Choroid plexus epithelial cell (primary cell): ENCODE measurements at regions not wholly inside any gene's neighbourhood (a gene's known extent, or its start where the extent isn't known, plus 50 kb on each side); places are given as distances from the start of the nearest gene placed in this dataset.
A peak's percentile ranks its signal among the peaks of the same experiment; 100 is the strongest.

Experiments
- DNase-seq: peaks from one replicate; pipeline ENCODE4 v3.0.0-alpha.2; 2010; ENCODE audit warnings: low read depth
- H3K4me3 ChIP-seq: 2 replicates; pipeline ENCODE4 v1.5.1; 2011; ENCODE audit warnings: low read depth, mild to moderate bottlenecking, control low read depth, low read length, moderate library complexity
- TF ChIP-seq, protein P1 (sequence below): conservative IDR thresholded peaks from 2 replicates; pipeline ENCODE4 v1.5.1; 2011; ENCODE audit warnings: low read depth, mild to moderate bottlenecking, control low read depth, inconsistent platforms, low read length, moderate library complexity

DNA sequence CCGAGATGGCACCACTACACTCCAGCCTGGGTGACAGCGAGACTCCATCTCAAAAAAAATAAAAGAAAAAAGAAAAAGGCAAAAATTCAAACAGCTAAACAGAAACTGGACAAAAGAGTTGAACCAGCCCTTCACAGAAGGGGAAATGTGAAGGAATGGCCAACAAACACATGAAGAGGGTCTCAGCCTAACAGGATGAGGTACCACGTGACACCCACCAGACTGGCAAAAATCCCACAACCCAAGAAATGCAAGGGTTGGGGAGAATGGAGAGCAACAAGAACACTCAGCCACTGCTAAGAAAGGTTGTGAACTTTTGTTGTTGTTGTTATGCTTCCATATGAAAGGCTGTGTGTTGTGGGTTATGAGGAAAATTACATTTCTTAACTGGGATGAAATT, 357.7 kb downstream of the PREX1 start:
- TF ChIP-seq, protein P1, sequence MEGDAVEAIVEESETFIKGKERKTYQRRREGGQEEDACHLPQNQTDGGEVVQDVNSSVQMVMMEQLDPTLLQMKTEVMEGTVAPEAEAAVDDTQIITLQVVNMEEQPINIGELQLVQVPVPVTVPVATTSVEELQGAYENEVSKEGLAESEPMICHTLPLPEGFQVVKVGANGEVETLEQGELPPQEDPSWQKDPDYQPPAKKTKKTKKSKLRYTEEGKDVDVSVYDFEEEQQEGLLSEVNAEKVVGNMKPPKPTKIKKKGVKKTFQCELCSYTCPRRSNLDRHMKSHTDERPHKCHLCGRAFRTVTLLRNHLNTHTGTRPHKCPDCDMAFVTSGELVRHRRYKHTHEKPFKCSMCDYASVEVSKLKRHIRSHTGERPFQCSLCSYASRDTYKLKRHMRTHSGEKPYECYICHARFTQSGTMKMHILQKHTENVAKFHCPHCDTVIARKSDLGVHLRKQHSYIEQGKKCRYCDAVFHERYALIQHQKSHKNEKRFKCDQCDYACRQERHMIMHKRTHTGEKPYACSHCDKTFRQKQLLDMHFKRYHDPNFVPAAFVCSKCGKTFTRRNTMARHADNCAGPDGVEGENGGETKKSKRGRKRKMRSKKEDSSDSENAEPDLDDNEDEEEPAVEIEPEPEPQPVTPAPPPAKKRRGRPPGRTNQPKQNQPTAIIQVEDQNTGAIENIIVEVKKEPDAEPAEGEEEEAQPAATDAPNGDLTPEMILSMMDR = no peak
- H3K4me3 ChIP-seq = no peak overlapping the region
- no peak for DNase-seq

DNA sequence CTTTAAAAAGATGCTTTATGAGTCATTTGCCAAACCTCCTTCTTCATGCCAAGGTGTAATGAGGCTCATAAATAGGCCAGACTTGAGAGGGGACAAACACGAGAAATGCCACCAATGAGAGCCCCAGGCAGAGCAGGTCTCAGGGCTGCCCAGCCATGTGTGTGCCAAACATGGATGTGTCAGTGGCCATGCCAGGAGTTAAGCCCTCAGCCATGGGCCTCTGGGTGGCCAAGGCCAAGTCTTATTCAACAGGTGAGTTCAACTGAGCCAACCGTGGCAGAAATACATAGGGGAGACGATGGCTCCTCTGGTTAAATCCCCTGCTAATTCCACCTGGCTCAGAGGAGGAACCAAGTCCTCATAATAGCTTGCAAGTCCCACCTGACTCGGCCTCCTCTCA, 358.8 kb downstream of the PREX1 start:
- TF ChIP-seq, protein P1 = no peak
- DNase-seq = no peak
- no peak overlapping the region for H3K4me3 ChIP-seq

DNA sequence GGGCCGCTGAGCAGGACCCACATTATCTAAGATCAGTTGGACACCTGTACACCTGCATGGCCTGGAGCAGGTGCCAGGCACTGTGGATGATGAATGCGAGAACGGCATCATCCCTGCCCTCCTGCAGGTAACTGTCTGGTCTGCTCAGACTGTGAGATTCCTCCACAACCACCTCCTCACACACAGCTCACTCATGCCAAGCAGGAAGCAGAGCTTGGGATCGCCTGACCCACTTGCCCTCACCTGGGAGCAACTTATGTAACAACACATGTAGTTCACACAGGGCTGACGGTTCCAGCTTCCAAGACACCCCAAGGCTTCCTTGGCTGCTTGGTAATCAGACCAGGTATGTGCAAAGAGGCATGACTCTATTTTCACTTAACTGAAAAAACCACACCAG, 359.2 kb downstream of the PREX1 start:
- no peak for DNase-seq
- H3K4me3 ChIP-seq = no peak overlapping the region
- TF ChIP-seq, protein P1 = no peak

DNA sequence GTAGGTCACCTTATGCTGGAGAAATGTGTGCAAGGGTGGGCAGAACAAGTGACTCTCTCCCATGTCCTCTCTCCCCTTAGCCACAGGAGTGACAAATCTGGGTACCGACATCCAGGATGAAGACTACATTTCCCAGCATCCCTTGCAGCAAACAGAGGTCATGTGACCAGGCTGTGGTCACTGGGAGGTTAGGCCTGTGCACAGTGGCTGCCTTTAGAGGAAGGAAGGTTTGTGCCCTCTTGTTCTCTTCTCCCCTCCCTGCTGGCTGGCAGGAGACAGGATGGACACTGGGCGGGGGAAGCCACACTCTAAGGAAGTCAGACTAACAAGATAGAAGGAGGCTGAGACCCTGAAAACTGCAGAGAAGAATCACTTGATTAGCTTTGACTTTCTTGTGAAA, 360.2 kb downstream of the PREX1 start:
- TF ChIP-seq, protein P1 = no peak
- H3K4me3 ChIP-seq = no peak overlapping the region
- no peak for DNase-seq

DNA sequence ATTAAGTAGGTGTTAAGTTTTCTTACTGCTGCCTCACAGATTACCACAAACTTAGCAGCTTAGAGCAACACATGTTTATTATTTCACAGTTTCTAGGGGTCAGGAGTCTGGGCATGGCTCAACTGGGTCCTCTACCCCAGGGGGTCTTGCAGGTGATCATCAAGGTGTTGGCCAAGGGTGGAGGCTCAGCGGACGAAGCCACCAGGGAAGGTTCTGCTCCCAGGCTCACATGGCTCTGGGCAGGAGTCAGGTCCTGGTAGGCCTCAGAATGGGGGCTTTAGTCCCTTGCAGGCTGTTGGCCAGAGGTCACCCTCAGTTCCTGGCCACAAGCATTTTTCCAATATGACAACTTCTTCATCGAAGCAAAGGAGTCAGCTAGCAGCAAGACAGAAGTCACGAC, 362.5 kb downstream of the PREX1 start:
- DNase-seq = no peak
- H3K4me3 ChIP-seq = no peak overlapping the region
- TF ChIP-seq, protein P1 = no peak

DNA sequence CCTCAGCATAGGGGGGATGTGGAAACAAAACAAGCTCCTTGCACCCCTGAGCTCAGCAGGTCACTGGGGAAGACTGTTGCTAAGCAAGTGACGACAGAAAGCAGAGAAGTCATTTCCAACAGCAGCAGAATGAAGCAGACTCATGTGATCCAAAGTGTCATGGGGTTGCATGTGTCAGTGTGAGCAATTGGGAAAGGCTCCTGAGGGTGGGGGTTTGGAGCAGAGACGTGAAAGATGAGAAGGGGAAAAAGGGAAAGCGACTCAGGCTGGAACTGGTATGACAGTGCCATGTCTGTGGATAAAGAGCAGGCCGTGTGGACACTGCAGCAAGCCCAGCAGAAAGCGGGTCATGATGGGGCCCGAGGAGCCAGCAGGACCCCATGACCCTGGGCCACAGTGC, 363.9 kb downstream of the PREX1 start:
- peak; percentile 76 for DNase-seq
- TF ChIP-seq, protein P1 = no peak
- H3K4me3 ChIP-seq = no peak overlapping the region

DNA sequence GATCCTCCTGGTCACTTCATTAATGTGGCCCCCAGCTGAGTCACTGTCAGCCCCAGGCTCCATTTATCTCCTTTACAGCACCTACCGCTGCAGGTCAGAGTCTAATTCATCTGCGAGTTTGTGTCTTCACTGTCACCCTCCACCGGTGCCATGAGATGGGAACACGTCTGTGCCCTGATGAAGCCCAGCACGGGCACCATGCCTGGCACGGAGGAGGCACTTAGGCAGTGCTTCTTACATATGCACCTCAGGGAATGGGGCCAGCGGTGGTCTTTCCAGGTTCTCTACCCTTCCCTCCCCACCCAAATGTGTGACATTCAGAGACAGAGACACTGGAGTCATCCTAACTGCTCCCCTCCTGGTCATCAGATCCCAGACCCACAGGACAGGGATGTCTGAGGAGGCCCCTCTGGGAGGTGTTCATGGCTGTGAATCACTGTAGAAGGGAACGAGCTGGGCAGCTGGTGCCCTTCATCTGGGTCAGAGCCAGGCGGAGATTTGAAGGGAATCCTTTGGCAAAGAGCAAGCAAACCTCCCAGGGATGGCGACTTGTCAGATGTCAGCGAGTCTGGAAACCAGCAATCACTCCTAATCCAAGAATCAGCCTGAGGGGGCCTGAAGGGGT, 364.6 kb downstream of the PREX1 start:
- no peak overlapping the region for H3K4me3 ChIP-seq
- no peak for DNase-seq
- TF ChIP-seq, protein P1 = no peak
